Neural cell (in vitro differentiated cells): ENCODE measurements at regions not wholly inside any gene's neighbourhood (a gene's known extent, or its start where the extent isn't known, plus 50 kb on each side); places are given as distances from the start of the nearest gene placed in this dataset.

Source experiments
- H2AFZ ChIP-seq: fragments of 200-600, 300-800 bp; sonication (generic), shearing (Covaris generic); 2 replicates; pipeline ENCODE4 v1.6.0; 2014; ENCODE audit warnings: low read depth, mild to moderate bottlenecking, antibody characterized with exemption, low read length, moderate library complexity
- H3F3A ChIP-seq: fragments of 200-600 bp; shearing (Covaris generic); 2 replicates; pipeline ENCODE4 v1.6.1; 2016; ENCODE audit warnings: mild to moderate bottlenecking, moderate library complexity, mixed read lengths, antibody characterized with exemption, low read length; ENCODE audit not compliant: insufficient read depth, poor library complexity, severe bottlenecking
- H3K27ac ChIP-seq: fragments of 200-600, 300-800 bp; sonication (generic), shearing (Covaris generic); 2 replicates; pipeline ENCODE4 v1.5.1; 2014; ENCODE audit warnings: mild to moderate bottlenecking, low read length, moderate library complexity
- H3K27me3 ChIP-seq: fragments of 300-800, 200-600 bp; sonication (generic), shearing (Covaris generic); 2 replicates; pipeline ENCODE4 v1.6.0; 2014; ENCODE audit warnings: mild to moderate bottlenecking, low read depth, low read length, moderate library complexity; ENCODE audit not compliant: insufficient read depth
- H3K36me3 ChIP-seq: fragments of 300-800, 200-600 bp; sonication (generic), shearing (Covaris generic); 2 replicates; pipeline ENCODE4 v1.5.1; 2014; ENCODE audit warnings: mild to moderate bottlenecking, antibody characterized with exemption, low read length, moderate library complexity; ENCODE audit not compliant: insufficient read depth
- H3K4me2 ChIP-seq: fragments of 300-800, 200-600 bp; sonication (generic), shearing (Covaris generic); 2 replicates; pipeline ENCODE4 v1.6.0; 2014; ENCODE audit warnings: mild to moderate bottlenecking, low read length
- H3K4me3 ChIP-seq: fragments of 300-800, 200-600 bp; sonication (generic), shearing (Covaris generic); 2 replicates; pipeline ENCODE4 v1.5.1; 2014; ENCODE audit warnings: mild to moderate bottlenecking, low read length, moderate library complexity
- H3K79me2 ChIP-seq: fragments of 200-600 bp; shearing (Covaris generic); replicated peaks from 2 replicates; pipeline ENCODE4 v1.6.0; 2014; ENCODE audit warnings: mild to moderate bottlenecking, low read length, moderate library complexity; ENCODE audit not compliant: insufficient read depth
- H3K9ac ChIP-seq: fragments of 300-800, 200-600 bp; sonication (generic), shearing (Covaris generic); 2 replicates; pipeline ENCODE4 v1.6.1; 2016; ENCODE audit warnings: mild to moderate bottlenecking, low read length, mixed read lengths
- H3K9me2 ChIP-seq: fragments of 200-600 bp; shearing (Covaris generic); 2 replicates; pipeline ENCODE4 v1.6.1; 2016; ENCODE audit warnings: mild to moderate bottlenecking, low read length, mixed read lengths; ENCODE audit not compliant: insufficient read depth
- H3K9me3 ChIP-seq: fragments of 200-600, 300-800 bp; sonication (generic), shearing (Covaris generic); 2 replicates; pipeline ENCODE4 v1.6.1; 2016; ENCODE audit warnings: mild to moderate bottlenecking, mixed run types, low read length, moderate library complexity, mixed read lengths
- H4K20me1 ChIP-seq: fragments of 200-600 bp; shearing (Covaris generic); 2 replicates; pipeline ENCODE4 v1.6.1; 2016; ENCODE audit warnings: mild to moderate bottlenecking, mixed run types; ENCODE audit not compliant: insufficient read depth
- CTCF ChIP-seq: fragments of 450-650 bp; IDR thresholded peaks from 2 replicates; pipeline ENCODE4 v1.5.1; 2014; ENCODE audit warnings: antibody characterized with exemption, mild to moderate bottlenecking, moderate library complexity; ENCODE audit not compliant: poor library complexity, severe bottlenecking
- EP300 ChIP-seq: fragments of 450-650 bp; conservative IDR thresholded peaks from 2 replicates; pipeline ENCODE4 v1.6.1; 2014; ENCODE audit warnings: antibody characterized with exemption, mild to moderate bottlenecking, moderate library complexity; ENCODE audit not compliant: poor library complexity, severe bottlenecking
- EZH2 ChIP-seq: fragments of 200-600, 300-800 bp; shearing (Covaris generic), sonication (generic); IDR thresholded peaks from 2 replicates; pipeline ENCODE4 v1.6.1; 2014; ENCODE audit warnings: antibody characterized with exemption, low read length, borderline replicate concordance, mild to moderate bottlenecking; ENCODE audit not compliant: insufficient read depth, poor library complexity, severe bottlenecking
- MXI1 ChIP-seq: fragments of 450-650 bp; conservative IDR thresholded peaks from 2 replicates; pipeline ENCODE4 v1.6.1; 2014; ENCODE audit warnings: antibody characterized with exemption, mild to moderate bottlenecking; ENCODE audit not compliant: poor library complexity, severe bottlenecking
- POLR2AphosphoS5 ChIP-seq: IDR thresholded peaks from 2 replicates; pipeline ENCODE4 v1.6.1; 2012
- RAD21 ChIP-seq: fragments of 450-650 bp; conservative IDR thresholded peaks from 2 replicates; pipeline ENCODE4 v1.6.1; 2014; ENCODE audit warnings: antibody characterized with exemption, mild to moderate bottlenecking, moderate library complexity
- REST ChIP-seq: IDR thresholded peaks from 2 replicates; pipeline ENCODE4 v1.6.1; 2012; ENCODE audit warnings: borderline replicate concordance
- SMC3 ChIP-seq: fragments of 450-650 bp; conservative IDR thresholded peaks from 2 replicates; pipeline ENCODE4 v1.6.1; 2014; ENCODE audit warnings: antibody characterized with exemption, mild to moderate bottlenecking, moderate library complexity; ENCODE audit not compliant: poor library complexity
- TAF1 ChIP-seq: IDR thresholded peaks from 2 replicates; pipeline ENCODE4 v1.6.1; 2012; ENCODE audit warnings: low read depth

GRCh38 chr7:122225874-122226273 is 78.7 kb downstream of the FEZF1 start:
- H3K4me3 ChIP-seq, result no peak overlapping the region
- no peaks in the 10 kb centered on the region for H3K9me2 ChIP-seq
- TF ChIP-seq MXI1, result no peak
- no peak for TF ChIP-seq EZH2
- TF ChIP-seq RAD21, result no peak
- no peak for TF ChIP-seq TAF1
- TF ChIP-seq POLR2AphosphoS5, result no peak
- no peak for TF ChIP-seq EP300
- TF ChIP-seq CTCF, result no peak
- no peak for TF ChIP-seq SMC3
- no peak for TF ChIP-seq REST
- H3K9ac ChIP-seq, result no peak overlapping the region
- no peak overlapping the region for H3K27ac ChIP-seq
- H3K9me3 ChIP-seq, result no peaks in the 10 kb centered on the region
- H3F3A ChIP-seq, result no peaks in the 10 kb centered on the region
- H3K27me3 ChIP-seq, result no peaks in the 10 kb centered on the region
- H3K36me3 ChIP-seq, result no peaks in the 10 kb centered on the region
- H2AFZ ChIP-seq, result no peak overlapping the region
- H3K4me2 ChIP-seq, result no peak overlapping the region
- H3K79me2 ChIP-seq, result no peaks in the 10 kb centered on the region
- H4K20me1 ChIP-seq, result no peaks in the 10 kb centered on the region

- no peaks in the 10 kb centered on the region for H3K79me2 ChIP-seq
- H3K27me3 ChIP-seq, result no peaks in the 10 kb centered on the region
- no peaks in the 10 kb centered on the region for H3K9me3 ChIP-seq
- no peak overlapping the region for H3K4me2 ChIP-seq
- H3K27ac ChIP-seq, result no peak overlapping the region
- no peak overlapping the region for H3K9ac ChIP-seq
- H4K20me1 ChIP-seq, result no peaks in the 10 kb centered on the region
- TF ChIP-seq SMC3 (peak; percentile 94), REST (no peak), EZH2 (no peak), TAF1 (no peak), EP300 (no peak), POLR2AphosphoS5 (no peak), CTCF (peak; percentile 89), RAD21 (peak; percentile 92)
- H2AFZ ChIP-seq, result no peak overlapping the region
- H3K36me3 ChIP-seq, result no peaks in the 10 kb centered on the region
- H3K4me3 ChIP-seq, result no peak overlapping the region
- H3K9me2 ChIP-seq, result no peaks in the 10 kb centered on the region
- no peaks in the 10 kb centered on the region for H3F3A ChIP-seq
These were observed 75.3 kb upstream of the AASS start for GRCh38 chr7:122219253-122219865.
